ENCODE measurements at regions not wholly inside any gene's neighbourhood (a gene's known extent, or its start where the extent isn't known, plus 50 kb on each side); places are given as distances from the start of the nearest gene placed in this dataset.

GRCh38 chr2:116975608-116976007 is 838.9 kb upstream of the DDX18 start:
- Histone ChIP-seq H3K9ac (ENCODE audit: low read length in 3 of 3) (no peak overlapping the region), H3K4me1 (ENCODE audit: control insufficient read depth in 2 of 3, insufficient read depth in 2 of 3, low read depth in 1 of 3, low read length in 3 of 3) (no peaks in the 10 kb centered on the region), H3K36me3 (ENCODE audit: control insufficient read depth in 2 of 3, insufficient read depth in 3 of 3, low read length in 3 of 3) (no peaks in the 10 kb centered on the region), H3K4me3 (ENCODE audit: low read length in 3 of 3) (no peak overlapping the region), H3K27ac (ENCODE audit: low read depth in 2 of 2, low read length in 2 of 2) (no peak overlapping the region), H3K27me3 (ENCODE audit: control insufficient read depth, insufficient read depth, low read length) (no peaks in the 10 kb centered on the region), H3K9me3 (ENCODE audit: control insufficient read depth in 2 of 3, insufficient read depth in 1 of 3, low read length in 3 of 3) (no peaks in the 10 kb centered on the region)
- no peak for TF ChIP-seq CTCF (IDR thresholded peaks at IDR 0.05; ENCODE audit: borderline replicate concordance, extremely low read depth, insufficient read depth)
- no peak for DNase-seq
- intact Hi-C loops (cut with DNase I): no loop called here
- no peak for FAIRE-seq

DNA sequence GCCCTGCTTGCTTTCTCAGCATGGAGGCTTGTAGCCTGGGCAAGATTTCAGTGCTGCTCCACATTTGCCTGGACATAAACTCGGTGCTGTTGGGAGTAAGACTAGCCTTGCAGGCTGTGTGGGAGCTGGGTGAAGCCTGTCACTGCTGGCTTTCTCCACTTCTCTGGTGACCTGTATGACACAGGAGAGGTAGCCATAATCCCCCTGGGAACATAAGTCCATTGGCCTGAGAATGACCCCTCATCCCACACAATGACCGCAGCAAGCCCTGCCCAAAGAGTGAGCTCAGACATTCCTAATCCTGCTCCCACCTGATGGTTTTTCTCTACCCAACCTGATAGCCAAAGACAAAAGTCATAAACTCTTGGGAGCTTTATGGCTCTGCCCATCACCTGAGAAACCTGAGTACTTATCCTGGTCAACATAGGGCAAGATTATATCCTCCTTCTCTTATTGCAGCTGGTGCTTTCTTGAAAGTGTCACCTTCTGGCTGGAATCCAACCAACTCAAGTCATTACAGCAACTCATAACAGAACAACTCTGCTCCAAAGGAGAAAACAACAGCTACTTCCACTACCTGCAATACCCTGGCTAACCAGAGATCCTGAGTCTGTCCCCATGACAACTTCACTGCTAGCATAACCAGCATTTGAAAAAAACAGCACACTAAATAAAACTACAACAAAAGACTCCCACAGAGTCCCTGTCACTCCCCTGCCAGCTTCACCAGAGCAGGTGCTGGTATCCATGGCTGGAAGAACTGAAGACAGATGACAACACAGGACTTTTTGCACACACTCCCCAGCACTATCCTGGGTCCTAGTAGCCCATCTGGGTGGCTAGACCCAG is 834.4 kb upstream of the DDX18 start:
- no peaks in the 10 kb centered on the region for H3K27me3 ChIP-seq (ENCODE audit: control insufficient read depth, insufficient read depth, low read length)
- no peak for TF ChIP-seq CTCF (IDR thresholded peaks at IDR 0.05; ENCODE audit: borderline replicate concordance, extremely low read depth, insufficient read depth)
- no peak for FAIRE-seq
- no peaks in the 10 kb centered on the region for H3K4me1 ChIP-seq (ENCODE audit: control insufficient read depth in 2 of 3, insufficient read depth in 2 of 3, low read depth in 1 of 3, low read length in 3 of 3)
- H3K4me3 ChIP-seq (ENCODE audit: low read length in 3 of 3): no peak overlapping the region
- no peak overlapping the region for H3K27ac ChIP-seq (ENCODE audit: low read depth in 2 of 2, low read length in 2 of 2)
- peak in 4 of 5 donors; percentile 56 to 71 (median 69) for DNase-seq
- no peaks in the 10 kb centered on the region for H3K36me3 ChIP-seq (ENCODE audit: control insufficient read depth in 2 of 3, insufficient read depth in 3 of 3, low read length in 3 of 3)
- no peaks in the 10 kb centered on the region for H3K9me3 ChIP-seq (ENCODE audit: control insufficient read depth in 2 of 3, insufficient read depth in 1 of 3, low read length in 3 of 3)
- intact Hi-C loops (cut with DNase I): no loop called here
- no peak overlapping the region for H3K9ac ChIP-seq (ENCODE audit: low read length in 3 of 3)

- intact Hi-C loops (cut with DNase I): no loop called here
- Histone ChIP-seq H3K9ac (ENCODE audit: low read length in 3 of 3) (no peak overlapping the region), H3K36me3 (ENCODE audit: control insufficient read depth in 2 of 3, insufficient read depth in 3 of 3, low read length in 3 of 3) (no peaks in the 10 kb centered on the region), H3K4me3 (ENCODE audit: low read length in 3 of 3) (no peak overlapping the region), H3K4me1 (ENCODE audit: control insufficient read depth in 2 of 3, insufficient read depth in 2 of 3, low read depth in 1 of 3, low read length in 3 of 3) (no peaks in the 10 kb centered on the region), H3K27ac (ENCODE audit: low read depth in 2 of 2, low read length in 2 of 2) (no peak overlapping the region), H3K27me3 (ENCODE audit: control insufficient read depth, insufficient read depth, low read length) (no peaks in the 10 kb centered on the region), H3K9me3 (ENCODE audit: control insufficient read depth in 2 of 3, insufficient read depth in 1 of 3, low read length in 3 of 3) (no peaks in the 10 kb centered on the region)
- no peak for TF ChIP-seq CTCF (IDR thresholded peaks at IDR 0.05; ENCODE audit: borderline replicate concordance, extremely low read depth, insufficient read depth)
- FAIRE-seq: no peak
- DNase-seq: no peak
Observed at GRCh38 chr2:116987447-116987846, 827.0 kb upstream of the DDX18 start.

All from kidney (tissue), 13 donors.